Suppressor macrophage treated with lipopolysaccharide for 4 hours (primary cell): ENCODE measurements at regions not wholly inside any gene's neighbourhood (a gene's known extent, or its start where the extent isn't known, plus 50 kb on each side); places are given as distances from the start of the nearest gene placed in this dataset.

Source experiments
- DNase-seq: peaks from one replicate; pipeline ENCODE4 v3.0.0-alpha.2; 2020

- no peak for DNase-seq
Measured at GRCh38 chr12:127358888-127359287, 908.1 kb upstream of the TMEM132C start.

GRCh38 chr12:127360580-127360979, 906.4 kb upstream of the TMEM132C start:
- DNase-seq = no peak

GRCh38 chr12:127362121-127362520, 904.8 kb upstream of the TMEM132C start:
- no peak for DNase-seq

GRCh38 chr12:127363392-127363791, 903.6 kb upstream of the TMEM132C start:
- DNase-seq = peak; percentile 3

GRCh38 chr12:127373559-127373958, 893.4 kb upstream of the TMEM132C start:
- DNase-seq = no peak

- DNase-seq = no peak
Measured at GRCh38 chr12:127374447-127374846, 892.5 kb upstream of the TMEM132C start.

GRCh38 chr12:127381043-127381668, 885.8 kb upstream of the TMEM132C start:
- peak; percentile 43 for DNase-seq

- DNase-seq = no peak
Measured at GRCh38 chr12:127381681-127382080, 885.3 kb upstream of the TMEM132C start.

- no peak for DNase-seq
Measured at GRCh38 chr12:127383281-127383680, 883.7 kb upstream of the TMEM132C start.

- DNase-seq = no peak
Measured at GRCh38 chr12:127386723-127387122, 880.2 kb upstream of the TMEM132C start.

GRCh38 chr12:127388985-127389384, 878.0 kb upstream of the TMEM132C start:
- DNase-seq = no peak

GRCh38 chr12:127389923-127390322, 877.0 kb upstream of the TMEM132C start:
- no peak for DNase-seq

GRCh38 chr12:127393465-127393864, 873.5 kb upstream of the TMEM132C start:
- no peak for DNase-seq

GRCh38 chr12:127393896-127394295, 873.1 kb upstream of the TMEM132C start:
- DNase-seq = no peak

- no peak for DNase-seq
Measured at GRCh38 chr12:127396734-127397133, 870.2 kb upstream of the TMEM132C start.

- no peak for DNase-seq
Measured at GRCh38 chr12:127398016-127398710, 868.8 kb upstream of the TMEM132C start.

- DNase-seq = no peak
Measured at GRCh38 chr12:127399451-127399850, 867.5 kb upstream of the TMEM132C start.

GRCh38 chr12:127400221-127400620, 866.7 kb upstream of the TMEM132C start:
- DNase-seq = no peak

GRCh38 chr12:127401005-127401404, 866.0 kb upstream of the TMEM132C start:
- no peak for DNase-seq

- no peak for DNase-seq
Measured at GRCh38 chr12:127401536-127401935, 865.4 kb upstream of the TMEM132C start.

- no peak for DNase-seq
Measured at GRCh38 chr12:127411166-127411915, 855.6 kb upstream of the TMEM132C start.

GRCh38 chr12:127411981-127412380, 855.0 kb upstream of the TMEM132C start:
- DNase-seq = no peak

GRCh38 chr12:127412866-127413265, 854.1 kb upstream of the TMEM132C start:
- no peak for DNase-seq

- DNase-seq = no peak
Measured at GRCh38 chr12:127414186-127414585, 852.8 kb upstream of the TMEM132C start.
